Hepatocyte (in vitro differentiated cells): ENCODE measurements at regions not wholly inside any gene's neighbourhood (a gene's known extent, or its start where the extent isn't known, plus 50 kb on each side); places are given as distances from the start of the nearest gene placed in this dataset.

Experiments used
- DNase-seq: peaks from one replicate; pipeline ENCODE4 v3.0.0-alpha.2; 2016; ENCODE audit warnings: low spot score
- H2AFZ ChIP-seq: fragments of 200-600 bp; sonication (generic); 2 replicates; pipeline ENCODE4 v1.6.0; 2016; ENCODE audit warnings: antibody characterized with exemption, mild to moderate bottlenecking
- H3K27ac ChIP-seq: fragments of 200-600 bp; sonication (generic); 2 replicates; pipeline ENCODE4 v1.5.1; 2016; ENCODE audit warnings: mild to moderate bottlenecking
- H3K27me3 ChIP-seq: fragments of 200-600 bp; sonication (generic); 2 replicates; pipeline ENCODE4 v1.6.1; 2016
- H3K36me3 ChIP-seq: fragments of 200-600 bp; sonication (generic); replicated peaks from 2 replicates; pipeline ENCODE4 v1.5.1; 2016; ENCODE audit warnings: low read depth; ENCODE audit not compliant: insufficient read depth
- H3K4me1 ChIP-seq: fragments of 200-600 bp; sonication (generic); 2 replicates; pipeline ENCODE4 v1.5.1; 2016; ENCODE audit warnings: mild to moderate bottlenecking, moderate library complexity; ENCODE audit not compliant: insufficient read depth
- H3K4me2 ChIP-seq: fragments of 200-600 bp; sonication (generic); 2 replicates; pipeline ENCODE4 v1.6.0; 2016
- H3K4me3 ChIP-seq: fragments of 200-600 bp; sonication (generic); 2 replicates; pipeline ENCODE4 v1.5.1; 2016; ENCODE audit warnings: mild to moderate bottlenecking
- H3K79me2 ChIP-seq: fragments of 200-600 bp; sonication (generic); 2 replicates; pipeline ENCODE4 v1.6.0; 2017; ENCODE audit warnings: mild to moderate bottlenecking
- H3K9me2 ChIP-seq: fragments of 200-600 bp; sonication (generic); replicated peaks from 2 replicates; pipeline ENCODE4 v1.6.0; 2017; ENCODE audit warnings: mild to moderate bottlenecking; ENCODE audit not compliant: insufficient read depth
- H3K9me3 ChIP-seq: fragments of 200-600 bp; sonication (generic); 2 replicates; pipeline ENCODE4 v1.5.1; 2016; ENCODE audit warnings: low read depth, mild to moderate bottlenecking
- H4K20me1 ChIP-seq: fragments of 200-600 bp; sonication (generic); 2 replicates; pipeline ENCODE4 v1.6.0; 2016; ENCODE audit warnings: mild to moderate bottlenecking; ENCODE audit not compliant: insufficient read depth, poor library complexity, severe bottlenecking
- EZH2 ChIP-seq: fragments of 200-600 bp; sonication (generic); IDR thresholded peaks from 2 replicates; pipeline ENCODE4 v1.6.1; 2016; ENCODE audit warnings: antibody characterized with exemption, mild to moderate bottlenecking, borderline replicate concordance
- EZH2phosphoT487 ChIP-seq: fragments of 200-600 bp; sonication (generic); IDR thresholded peaks from one replicate; pipeline ENCODE4 v1.6.1; 2018; ENCODE audit warnings: antibody characterized with exemption, mild to moderate bottlenecking, low read depth, moderate library complexity; ENCODE audit not compliant: unreplicated experiment, severe bottlenecking
- WGBS: methylation state at CpG from one replicate; pipeline ENCODE4 v1.1.6; 2016; ENCODE audit warnings: low lambda C conversion rate; ENCODE audit errors: missing lambda C conversion rate; 5-methylcytosine and 5-hydroxymethylcytosine counted together
- TF ChIP-seq, protein P1 (sequence below): fragments of 200-600 bp; sonication (generic); IDR thresholded peaks from 2 replicates; pipeline ENCODE4 v1.5.1; 2016; ENCODE audit warnings: antibody characterized with exemption, mild to moderate bottlenecking; ENCODE audit not compliant: poor library complexity

DNA sequence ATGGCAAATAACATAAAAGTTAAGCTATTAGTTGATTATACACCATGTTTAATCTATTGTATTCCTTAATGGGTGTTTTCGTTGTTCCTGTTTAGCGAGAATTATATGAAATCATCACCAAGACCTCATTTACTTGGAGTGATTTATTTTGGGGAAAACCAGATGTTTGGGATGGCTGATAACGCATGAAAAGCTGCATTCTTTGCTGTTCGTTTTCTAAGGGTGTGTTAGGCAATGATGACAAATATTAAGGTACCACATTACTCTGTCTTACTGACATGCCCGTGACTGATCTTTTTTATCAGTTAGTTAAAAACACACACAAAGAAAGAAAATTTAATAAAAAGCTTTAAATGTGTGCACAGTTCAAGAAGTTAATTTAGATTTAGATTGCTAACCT, 176.4 kb downstream of the ZFP64 start:
- H3K9me2 ChIP-seq: no peaks in the 10 kb centered on the region
- WGBS: 40% methylated on average over 5 of the region's 5 CpGs
- no peaks in the 10 kb centered on the region for H4K20me1 ChIP-seq
- peak overlapping the region; percentile 32 for H3K27ac ChIP-seq
- no peaks in the 10 kb centered on the region for H3K79me2 ChIP-seq
- no peak overlapping the region for H3K4me3 ChIP-seq
- no peak overlapping the region for H3K4me2 ChIP-seq
- no peak overlapping the region for H2AFZ ChIP-seq
- TF ChIP-seq EZH2 (no peak), EZH2phosphoT487 (no peak)
- TF ChIP-seq, protein P1, sequence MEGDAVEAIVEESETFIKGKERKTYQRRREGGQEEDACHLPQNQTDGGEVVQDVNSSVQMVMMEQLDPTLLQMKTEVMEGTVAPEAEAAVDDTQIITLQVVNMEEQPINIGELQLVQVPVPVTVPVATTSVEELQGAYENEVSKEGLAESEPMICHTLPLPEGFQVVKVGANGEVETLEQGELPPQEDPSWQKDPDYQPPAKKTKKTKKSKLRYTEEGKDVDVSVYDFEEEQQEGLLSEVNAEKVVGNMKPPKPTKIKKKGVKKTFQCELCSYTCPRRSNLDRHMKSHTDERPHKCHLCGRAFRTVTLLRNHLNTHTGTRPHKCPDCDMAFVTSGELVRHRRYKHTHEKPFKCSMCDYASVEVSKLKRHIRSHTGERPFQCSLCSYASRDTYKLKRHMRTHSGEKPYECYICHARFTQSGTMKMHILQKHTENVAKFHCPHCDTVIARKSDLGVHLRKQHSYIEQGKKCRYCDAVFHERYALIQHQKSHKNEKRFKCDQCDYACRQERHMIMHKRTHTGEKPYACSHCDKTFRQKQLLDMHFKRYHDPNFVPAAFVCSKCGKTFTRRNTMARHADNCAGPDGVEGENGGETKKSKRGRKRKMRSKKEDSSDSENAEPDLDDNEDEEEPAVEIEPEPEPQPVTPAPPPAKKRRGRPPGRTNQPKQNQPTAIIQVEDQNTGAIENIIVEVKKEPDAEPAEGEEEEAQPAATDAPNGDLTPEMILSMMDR: no peak
- H3K36me3 ChIP-seq: no peaks in the 10 kb centered on the region
- no peaks in the 10 kb centered on the region for H3K9me3 ChIP-seq
- no peak for DNase-seq
- no peaks in the 10 kb centered on the region for H3K27me3 ChIP-seq
- H3K4me1 ChIP-seq: no peaks in the 10 kb centered on the region

GRCh38 chr20:52012079-52012478, 179.5 kb downstream of the ZFP64 start:
- no peaks in the 10 kb centered on the region for H3K9me3 ChIP-seq
- no peaks in the 10 kb centered on the region for H3K36me3 ChIP-seq
- 67% methylated on average over 5 of the region's 5 CpGs for WGBS
- H2AFZ ChIP-seq: no peak overlapping the region
- H3K27ac ChIP-seq: no peak overlapping the region
- TF ChIP-seq, protein P1: no peak
- TF ChIP-seq EZH2 (no peak), EZH2phosphoT487 (no peak)
- H3K9me2 ChIP-seq: no peaks in the 10 kb centered on the region
- no peaks in the 10 kb centered on the region for H3K79me2 ChIP-seq
- DNase-seq: no peak
- H3K4me1 ChIP-seq: no peaks in the 10 kb centered on the region
- H3K27me3 ChIP-seq: no peaks in the 10 kb centered on the region
- no peak overlapping the region for H3K4me2 ChIP-seq
- H3K4me3 ChIP-seq: no peak overlapping the region
- no peaks in the 10 kb centered on the region for H4K20me1 ChIP-seq

- TF ChIP-seq EZH2phosphoT487: no peak
- TF ChIP-seq, protein P1: no peak
- TF ChIP-seq EZH2: no peak
- no peaks in the 10 kb centered on the region for H3K27me3 ChIP-seq
- no peaks in the 10 kb centered on the region for H3K4me1 ChIP-seq
- H3K79me2 ChIP-seq: no peaks in the 10 kb centered on the region
- no peak overlapping the region for H3K4me3 ChIP-seq
- H3K9me2 ChIP-seq: no peaks in the 10 kb centered on the region
- no peak for DNase-seq
- H3K9me3 ChIP-seq: no peaks in the 10 kb centered on the region
- H3K4me2 ChIP-seq: no peak overlapping the region
- no peaks in the 10 kb centered on the region for H3K36me3 ChIP-seq
- no peaks in the 10 kb centered on the region for H4K20me1 ChIP-seq
- H2AFZ ChIP-seq: no peak overlapping the region
- no peak overlapping the region for H3K27ac ChIP-seq
- WGBS: 62% methylated on average over 3 of the region's 3 CpGs
These were observed 180.5 kb downstream of the ZFP64 start for GRCh38 chr20:52011093-52011492.

GRCh38 chr20:52010541-52010940, 181.0 kb downstream of the ZFP64 start:
- Histone ChIP-seq H3K4me2 (no peak overlapping the region), H3K27me3 (no peaks in the 10 kb centered on the region), H3K9me2 (no peaks in the 10 kb centered on the region), H3K79me2 (no peaks in the 10 kb centered on the region), H4K20me1 (no peaks in the 10 kb centered on the region), H3K9me3 (no peaks in the 10 kb centered on the region), H3K4me1 (no peaks in the 10 kb centered on the region), H3K4me3 (no peak overlapping the region), H2AFZ (no peak overlapping the region), H3K27ac (no peak overlapping the region), H3K36me3 (no peaks in the 10 kb centered on the region)
- no peak for TF ChIP-seq EZH2
- WGBS: 61% methylated on average over 11 of the region's 11 CpGs
- DNase-seq: no peak
